WTC11 (cell line): ENCODE measurements at regions not wholly inside any gene's neighbourhood (a gene's known extent, or its start where the extent isn't known, plus 50 kb on each side); places are given as distances from the start of the nearest gene placed in this dataset.

ENCODE experiments used
- ATAC-seq: fragments of 200-7000 bp; cut with Tn5 transposase; 2 replicates; pipeline ENCODE4 v1.10.0; 2021; ENCODE audit warnings: mild to moderate bottlenecking, moderate library complexity
- CTCF ChIA-PET: fragments of 300-600 bp; sonication (Branson Sonifier 250); formaldehyde crosslinking; loops from one replicate; lab custom pipeline; 2021; ENCODE audit warnings: antibody characterized with exemption; lab: Charles Lee
- POLR2A ChIA-PET: fragments of 350-600 bp; sonication (Branson Sonifier 250); formaldehyde crosslinking; loops from one replicate; lab custom pipeline; 2021; ENCODE audit warnings: antibody characterized with exemption; lab: Charles Lee
- DNase-seq: peaks from one replicate; pipeline ENCODE4 v3.0.0; 2021; ENCODE audit warnings: low spot score
- H3K27ac Mint-ChIP-seq: 2 replicates; pipeline ENCODE4 v1.8.0; 2021; ENCODE audit warnings: mixed read lengths
- H3K27me3 Mint-ChIP-seq: 2 replicates; pipeline ENCODE4 v1.8.0; 2021; ENCODE audit warnings: low read depth, mild to moderate bottlenecking, moderate library complexity, mixed read lengths
- H3K36me3 Mint-ChIP-seq: 2 replicates; pipeline ENCODE4 v1.8.0; 2021; ENCODE audit warnings: mixed read lengths
- H3K4me1 Mint-ChIP-seq: 2 replicates; pipeline ENCODE4 v1.8.0; 2022; ENCODE audit warnings: mixed read lengths
- H3K4me3 Mint-ChIP-seq: 2 replicates; pipeline ENCODE4 v1.8.0; 2021; ENCODE audit warnings: mild to moderate bottlenecking, moderate library complexity, mixed read lengths
- H3K9me3 Mint-ChIP-seq: 2 replicates; pipeline ENCODE4 v1.8.0; 2021; ENCODE audit warnings: mixed read lengths
- CTCF ChIP-seq: fragments of 200-600 bp; IDR thresholded peaks from 2 replicates; pipeline ENCODE4 v1.8.0; 2022; ENCODE audit warnings: antibody characterized with exemption
- EMX1 ChIP-seq: fragments of 250-450 bp; sonication (Bioruptor Pico); IDR thresholded peaks from 2 replicates; pipeline ENCODE4 v1.8.0; 2021; ENCODE audit warnings: mild to moderate bottlenecking
- ETV6 ChIP-seq: sonication (generic); formaldehyde crosslinking; IDR thresholded peaks from 2 replicates; pipeline ENCODE4 v1.8.1; 2022; ENCODE audit warnings: mild to moderate bottlenecking, missing genetic modification reagents
- FOXP1 ChIP-seq: sonication (generic); formaldehyde crosslinking; IDR thresholded peaks from 2 replicates; pipeline ENCODE4 v1.8.0; 2022; ENCODE audit warnings: missing genetic modification reagents, mild to moderate bottlenecking, moderate library complexity, borderline replicate concordance
- GABPB1 ChIP-seq: sonication (generic); formaldehyde crosslinking; IDR thresholded peaks from 2 replicates; pipeline ENCODE4 v1.8.1; 2023; ENCODE audit warnings: mild to moderate bottlenecking, missing genetic modification reagents
- GTF2I ChIP-seq: fragments of 250-450 bp; sonication (Bioruptor Pico); conservative IDR thresholded peaks from 2 replicates; pipeline ENCODE4 v1.4.0; 2021; ENCODE audit warnings: mild to moderate bottlenecking
- HMGXB4 ChIP-seq: sonication (generic); formaldehyde crosslinking; IDR thresholded peaks from 2 replicates; pipeline ENCODE4 v1.8.1; 2023; ENCODE audit warnings: mild to moderate bottlenecking, moderate library complexity, missing genetic modification reagents
- NFATC4 ChIP-seq: fragments of 250-450 bp; sonication (Bioruptor Pico); IDR thresholded peaks from 2 replicates; pipeline ENCODE4 v1.9.0; 2021; ENCODE audit warnings: mild to moderate bottlenecking
- TCF7 ChIP-seq: sonication (generic); formaldehyde crosslinking; IDR thresholded peaks from 2 replicates; pipeline ENCODE4 v1.8.0; 2022; ENCODE audit warnings: mild to moderate bottlenecking, low read depth, missing genetic modification reagents, moderate library complexity
- TEAD1 ChIP-seq: sonication (generic); formaldehyde crosslinking; IDR thresholded peaks from 2 replicates; pipeline ENCODE4 v1.8.0; 2022; ENCODE audit warnings: mild to moderate bottlenecking, missing genetic modification reagents
- ZNF396 ChIP-seq: fragments of 250-450 bp; sonication (Bioruptor Pico); IDR thresholded peaks from 2 replicates; pipeline ENCODE4 v1.8.0; 2021; ENCODE audit warnings: mild to moderate bottlenecking, moderate library complexity, borderline replicate concordance
- TF ChIP-seq, protein P1 (sequence below): sonication (generic); formaldehyde crosslinking; IDR thresholded peaks from 2 replicates; pipeline ENCODE4 v1.8.0; 2023; ENCODE audit warnings: missing genetic modification reagents, mild to moderate bottlenecking, borderline replicate concordance
- TF ChIP-seq, protein P2 (sequence below): fragments of 250-450 bp; sonication (Bioruptor Pico); IDR thresholded peaks from 2 replicates; pipeline ENCODE4 v1.9.0; 2021; ENCODE audit warnings: mild to moderate bottlenecking
- TF ChIP-seq, protein P3 (sequence below): sonication (generic); formaldehyde crosslinking; IDR thresholded peaks from 2 replicates; pipeline ENCODE4 v1.8.1; 2022; ENCODE audit warnings: mild to moderate bottlenecking, missing genetic modification reagents, moderate library complexity, borderline replicate concordance
- TF ChIP-seq, protein P4 (sequence below): sonication (generic); formaldehyde crosslinking; IDR thresholded peaks from 2 replicates; pipeline ENCODE4 v1.8.0; 2023; ENCODE audit warnings: missing genetic modification reagents
- TF ChIP-seq, protein P5 (sequence below): sonication (generic); formaldehyde crosslinking; IDR thresholded peaks from 2 replicates; pipeline ENCODE4 v1.8.0; 2022; ENCODE audit warnings: mild to moderate bottlenecking, missing genetic modification reagents
- TF ChIP-seq, protein P6 (sequence below): fragments of 250-450 bp; sonication (Bioruptor Pico); IDR thresholded peaks from 2 replicates; pipeline ENCODE4 v1.9.0; 2021; ENCODE audit warnings: moderate library complexity, mild to moderate bottlenecking, inconsistent platforms, borderline replicate concordance
- TF ChIP-seq, protein P7 (sequence below): sonication (generic); formaldehyde crosslinking; IDR thresholded peaks from 2 replicates; pipeline ENCODE4 v1.8.0; 2022; ENCODE audit warnings: mild to moderate bottlenecking, missing genetic modification reagents

DNA sequence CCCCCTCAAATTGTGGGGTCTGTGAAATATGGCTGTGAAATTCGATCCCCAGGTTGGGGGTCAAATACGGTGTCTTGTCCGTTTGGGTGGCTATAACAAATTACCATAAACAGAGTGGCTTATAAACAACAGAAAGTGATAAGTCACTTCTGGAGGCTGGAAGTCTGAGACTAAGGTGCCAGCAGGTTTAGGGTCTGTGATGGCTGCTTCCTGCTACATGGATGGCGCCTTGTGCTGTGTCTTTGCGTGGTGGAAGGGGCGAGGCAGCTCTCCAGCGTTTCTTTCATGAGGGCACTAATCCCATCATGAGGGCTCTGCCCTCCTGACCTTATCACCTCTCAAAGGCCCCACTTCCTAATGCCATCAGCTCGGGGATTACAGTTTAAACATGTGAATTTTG, 120.0 kb downstream of the IRF8 start (continued):
- TF ChIP-seq, protein P1, sequence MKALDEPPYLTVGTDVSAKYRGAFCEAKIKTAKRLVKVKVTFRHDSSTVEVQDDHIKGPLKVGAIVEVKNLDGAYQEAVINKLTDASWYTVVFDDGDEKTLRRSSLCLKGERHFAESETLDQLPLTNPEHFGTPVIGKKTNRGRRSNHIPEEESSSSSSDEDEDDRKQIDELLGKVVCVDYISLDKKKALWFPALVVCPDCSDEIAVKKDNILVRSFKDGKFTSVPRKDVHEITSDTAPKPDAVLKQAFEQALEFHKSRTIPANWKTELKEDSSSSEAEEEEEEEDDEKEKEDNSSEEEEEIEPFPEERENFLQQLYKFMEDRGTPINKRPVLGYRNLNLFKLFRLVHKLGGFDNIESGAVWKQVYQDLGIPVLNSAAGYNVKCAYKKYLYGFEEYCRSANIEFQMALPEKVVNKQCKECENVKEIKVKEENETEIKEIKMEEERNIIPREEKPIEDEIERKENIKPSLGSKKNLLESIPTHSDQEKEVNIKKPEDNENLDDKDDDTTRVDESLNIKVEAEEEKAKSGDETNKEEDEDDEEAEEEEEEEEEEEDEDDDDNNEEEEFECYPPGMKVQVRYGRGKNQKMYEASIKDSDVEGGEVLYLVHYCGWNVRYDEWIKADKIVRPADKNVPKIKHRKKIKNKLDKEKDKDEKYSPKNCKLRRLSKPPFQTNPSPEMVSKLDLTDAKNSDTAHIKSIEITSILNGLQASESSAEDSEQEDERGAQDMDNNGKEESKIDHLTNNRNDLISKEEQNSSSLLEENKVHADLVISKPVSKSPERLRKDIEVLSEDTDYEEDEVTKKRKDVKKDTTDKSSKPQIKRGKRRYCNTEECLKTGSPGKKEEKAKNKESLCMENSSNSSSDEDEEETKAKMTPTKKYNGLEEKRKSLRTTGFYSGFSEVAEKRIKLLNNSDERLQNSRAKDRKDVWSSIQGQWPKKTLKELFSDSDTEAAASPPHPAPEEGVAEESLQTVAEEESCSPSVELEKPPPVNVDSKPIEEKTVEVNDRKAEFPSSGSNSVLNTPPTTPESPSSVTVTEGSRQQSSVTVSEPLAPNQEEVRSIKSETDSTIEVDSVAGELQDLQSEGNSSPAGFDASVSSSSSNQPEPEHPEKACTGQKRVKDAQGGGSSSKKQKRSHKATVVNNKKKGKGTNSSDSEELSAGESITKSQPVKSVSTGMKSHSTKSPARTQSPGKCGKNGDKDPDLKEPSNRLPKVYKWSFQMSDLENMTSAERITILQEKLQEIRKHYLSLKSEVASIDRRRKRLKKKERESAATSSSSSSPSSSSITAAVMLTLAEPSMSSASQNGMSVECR (CRISPR knock-in tag), result no peak
- TF ChIP-seq, protein P2, sequence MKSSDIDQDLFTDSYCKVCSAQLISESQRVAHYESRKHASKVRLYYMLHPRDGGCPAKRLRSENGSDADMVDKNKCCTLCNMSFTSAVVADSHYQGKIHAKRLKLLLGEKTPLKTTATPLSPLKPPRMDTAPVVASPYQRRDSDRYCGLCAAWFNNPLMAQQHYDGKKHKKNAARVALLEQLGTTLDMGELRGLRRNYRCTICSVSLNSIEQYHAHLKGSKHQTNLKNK (CRISPR knock-in tag), result no peak
- no peak for TF ChIP-seq TCF7
- TF ChIP-seq, protein P3, sequence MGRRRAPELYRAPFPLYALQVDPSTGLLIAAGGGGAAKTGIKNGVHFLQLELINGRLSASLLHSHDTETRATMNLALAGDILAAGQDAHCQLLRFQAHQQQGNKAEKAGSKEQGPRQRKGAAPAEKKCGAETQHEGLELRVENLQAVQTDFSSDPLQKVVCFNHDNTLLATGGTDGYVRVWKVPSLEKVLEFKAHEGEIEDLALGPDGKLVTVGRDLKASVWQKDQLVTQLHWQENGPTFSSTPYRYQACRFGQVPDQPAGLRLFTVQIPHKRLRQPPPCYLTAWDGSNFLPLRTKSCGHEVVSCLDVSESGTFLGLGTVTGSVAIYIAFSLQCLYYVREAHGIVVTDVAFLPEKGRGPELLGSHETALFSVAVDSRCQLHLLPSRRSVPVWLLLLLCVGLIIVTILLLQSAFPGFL (CRISPR knock-in tag), result no peak

- Mint-ChIP-seq H3K4me3 (no peak overlapping the region), H3K27me3 (peaks cover 9% of the 10 kb centered on the region), H3K9me3 (peaks cover 35% of the 10 kb centered on the region), H3K27ac (no peak overlapping the region), H3K4me1 (no peaks in the 10 kb centered on the region), H3K36me3 (peaks cover 14% of the 10 kb centered on the region)
- DNase-seq, result peak; percentile 71
- ATAC-seq, result peak; percentile 84
- CTCF ChIA-PET, result interaction anchor here (0.6 to 4.5 kb wide), 17 partner anchors 9 to 501 kb away, joined by 3 to 44 read pairs (median 4); no protein-coding TSS in a partner anchor
- TF ChIP-seq FOXP1 (no peak), CTCF (peak; percentile 61), HMGXB4 (CRISPR knock-in tag) (no peak), NFATC4 (no peak)
- POLR2A ChIA-PET, result no interaction called here
Observed at GRCh38 chr16:86019446-86020047, 120.6 kb downstream of the IRF8 start.

DNA sequence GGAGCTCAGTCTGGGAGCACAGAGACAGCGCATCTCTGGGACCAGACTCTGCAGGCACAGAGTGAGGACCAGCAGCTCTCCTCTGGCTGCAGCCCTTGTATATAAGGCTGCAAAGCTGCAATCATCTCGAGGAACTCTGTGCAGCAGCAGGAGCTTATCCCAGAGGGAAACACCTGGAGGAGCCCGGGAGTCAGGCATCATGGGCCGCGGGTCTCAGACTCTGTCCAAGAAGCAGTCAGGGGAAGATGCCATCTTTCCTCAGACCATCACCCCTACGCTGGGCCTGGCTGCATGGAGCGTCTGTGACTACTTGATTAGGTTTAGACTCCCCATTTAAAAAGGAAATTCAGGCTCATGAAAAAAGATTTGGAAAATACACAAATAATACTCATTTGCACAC, 122.0 kb downstream of the IRF8 start:
- CTCF ChIA-PET, result interaction anchor here (1.1 to 4.5 kb wide), 4 partner anchors 8 to 201 kb away, joined by 3 to 44 read pairs (median 12); no protein-coding TSS in a partner anchor
- no peak for DNase-seq
- POLR2A ChIA-PET, result no interaction called here
- Mint-ChIP-seq H3K27me3 (peaks cover 12% of the 10 kb centered on the region), H3K4me1 (no peaks in the 10 kb centered on the region), H3K4me3 (no peak overlapping the region), H3K36me3 (peaks cover 14% of the 10 kb centered on the region), H3K9me3 (peaks cover 44% of the 10 kb centered on the region), H3K27ac (no peak overlapping the region)
- ATAC-seq, result no peak
- TF ChIP-seq TEAD1 (no peak), GABPB1 (CRISPR knock-in tag) (no peak), ZNF396 (no peak), ETV6 (CRISPR knock-in tag) (no peak), EMX1 (no peak), GTF2I (no peak)
- TF ChIP-seq, protein P4, sequence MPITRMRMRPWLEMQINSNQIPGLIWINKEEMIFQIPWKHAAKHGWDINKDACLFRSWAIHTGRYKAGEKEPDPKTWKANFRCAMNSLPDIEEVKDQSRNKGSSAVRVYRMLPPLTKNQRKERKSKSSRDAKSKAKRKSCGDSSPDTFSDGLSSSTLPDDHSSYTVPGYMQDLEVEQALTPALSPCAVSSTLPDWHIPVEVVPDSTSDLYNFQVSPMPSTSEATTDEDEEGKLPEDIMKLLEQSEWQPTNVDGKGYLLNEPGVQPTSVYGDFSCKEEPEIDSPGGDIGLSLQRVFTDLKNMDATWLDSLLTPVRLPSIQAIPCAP (CRISPR knock-in tag), result no peak
- TF ChIP-seq, protein P5, sequence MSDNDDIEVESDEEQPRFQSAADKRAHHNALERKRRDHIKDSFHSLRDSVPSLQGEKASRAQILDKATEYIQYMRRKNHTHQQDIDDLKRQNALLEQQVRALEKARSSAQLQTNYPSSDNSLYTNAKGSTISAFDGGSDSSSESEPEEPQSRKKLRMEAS (CRISPR knock-in tag), result no peak
- TF ChIP-seq, protein P6, sequence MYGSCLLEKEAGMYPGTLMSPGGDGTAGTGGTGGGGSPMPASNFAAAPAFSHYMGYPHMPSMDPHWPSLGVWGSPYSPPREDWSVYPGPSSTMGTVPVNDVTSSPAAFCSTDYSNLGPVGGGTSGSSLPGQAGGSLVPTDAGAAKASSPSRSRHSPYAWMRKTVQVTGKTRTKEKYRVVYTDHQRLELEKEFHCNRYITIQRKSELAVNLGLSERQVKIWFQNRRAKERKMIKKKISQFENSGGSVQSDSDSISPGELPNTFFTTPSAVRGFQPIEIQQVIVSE (CRISPR knock-in tag), result no peak
- TF ChIP-seq, protein P7, sequence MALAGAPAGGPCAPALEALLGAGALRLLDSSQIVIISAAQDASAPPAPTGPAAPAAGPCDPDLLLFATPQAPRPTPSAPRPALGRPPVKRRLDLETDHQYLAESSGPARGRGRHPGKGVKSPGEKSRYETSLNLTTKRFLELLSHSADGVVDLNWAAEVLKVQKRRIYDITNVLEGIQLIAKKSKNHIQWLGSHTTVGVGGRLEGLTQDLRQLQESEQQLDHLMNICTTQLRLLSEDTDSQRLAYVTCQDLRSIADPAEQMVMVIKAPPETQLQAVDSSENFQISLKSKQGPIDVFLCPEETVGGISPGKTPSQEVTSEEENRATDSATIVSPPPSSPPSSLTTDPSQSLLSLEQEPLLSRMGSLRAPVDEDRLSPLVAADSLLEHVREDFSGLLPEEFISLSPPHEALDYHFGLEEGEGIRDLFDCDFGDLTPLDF (CRISPR knock-in tag), result no peak
